A673 (cell line): ENCODE measurements at regions not wholly inside any gene's neighbourhood (a gene's known extent, or its start where the extent isn't known, plus 50 kb on each side); places are given as distances from the start of the nearest gene placed in this dataset.

Experiments used
- CTCF ChIP-seq: fragments of 300-800, 200-600 bp; sonication (generic); conservative IDR thresholded peaks from 2 replicates; pipeline ENCODE4 v1.5.1; 2017; ENCODE audit warnings: low read depth, mild to moderate bottlenecking, antibody characterized with exemption, low read length, moderate library complexity, mixed read lengths
- EZH2 ChIP-seq: fragments of 200-600 bp; sonication (generic); IDR thresholded peaks from 2 replicates; pipeline ENCODE4 v1.6.1; 2017; ENCODE audit warnings: borderline replicate concordance, low read depth, mild to moderate bottlenecking, mixed read lengths, antibody characterized with exemption, low read length; ENCODE audit not compliant: poor library complexity, severe bottlenecking

- TF ChIP-seq CTCF (no peak), EZH2 (no peak)
These were observed 154.9 kb upstream of the FERMT1 start for GRCh38 chr20:6277661-6278240.
